Smooth muscle cell (in vitro differentiated cells): ENCODE measurements at regions not wholly inside any gene's neighbourhood (a gene's known extent, or its start where the extent isn't known, plus 50 kb on each side); places are given as distances from the start of the nearest gene placed in this dataset.
"Not testable (repeated sequence)": the region's sequence is repeated elsewhere in the genome, so short reads cannot be mapped to it uniquely, and the experiment has no call there.

ENCODE experiments used
- DNase-seq: peaks from one replicate; lab custom pipeline; 2025; ENCODE audit not compliant: unreplicated experiment; lab: John Stamatoyannopoulos, UW
- H2AFZ ChIP-seq: fragments of 200-600 bp; sonication (generic); 2 replicates; pipeline ENCODE4 v1.6.0; 2016; ENCODE audit warnings: antibody characterized with exemption, low read depth, mild to moderate bottlenecking
- H3F3A ChIP-seq: fragments of 200-600 bp; sonication (generic); 2 replicates; pipeline ENCODE4 v1.6.0; 2017; ENCODE audit warnings: antibody characterized with exemption, low read depth
- H3K27ac ChIP-seq: fragments of 200-600 bp; sonication (generic); 2 replicates; pipeline ENCODE4 v1.5.1; 2016; ENCODE audit warnings: low read depth, mild to moderate bottlenecking
- H3K27me3 ChIP-seq: fragments of 200-600 bp; sonication (generic); 2 replicates; pipeline ENCODE4 v1.6.1; 2016; ENCODE audit warnings: low read depth, mild to moderate bottlenecking
- H3K36me3 ChIP-seq: fragments of 200-600 bp; sonication (generic); 2 replicates; pipeline ENCODE4 v1.5.1; 2016; ENCODE audit warnings: low read depth
- H3K4me1 ChIP-seq: fragments of 200-600 bp; sonication (generic); 2 replicates; pipeline ENCODE4 v1.5.1; 2016; ENCODE audit warnings: low read depth
- H3K4me2 ChIP-seq: fragments of 200-600 bp; sonication (generic); 2 replicates; pipeline ENCODE4 v1.6.0; 2016; ENCODE audit warnings: mild to moderate bottlenecking
- H3K4me3 ChIP-seq: fragments of 200-600 bp; sonication (generic); 2 replicates; pipeline ENCODE4 v1.5.1; 2016; ENCODE audit warnings: mild to moderate bottlenecking
- H3K79me2 ChIP-seq: fragments of 200-600 bp; sonication (generic); 2 replicates; pipeline ENCODE4 v1.6.0; 2016; ENCODE audit warnings: low read depth, mild to moderate bottlenecking
- H3K9ac ChIP-seq: fragments of 200-600 bp; sonication (generic); 2 replicates; pipeline ENCODE4 v1.6.0; 2016; ENCODE audit warnings: low read depth
- H3K9me3 ChIP-seq: fragments of 200-600 bp; sonication (generic); replicated peaks from 2 replicates; pipeline ENCODE4 v1.5.1; 2016; ENCODE audit warnings: low read depth
- H4K20me1 ChIP-seq: fragments of 200-600 bp; sonication (generic); 2 replicates; pipeline ENCODE4 v1.6.0; 2016; ENCODE audit warnings: low read depth
- WGBS: methylation state at CpG from one replicate; pipeline ENCODE4 v1.1.7; 2016; ENCODE audit warnings: low lambda C conversion rate; 5-methylcytosine and 5-hydroxymethylcytosine counted together
- TF ChIP-seq, protein P1 (sequence below): fragments of 200-600 bp; sonication (generic); IDR thresholded peaks from 2 replicates; pipeline ENCODE4 v1.5.1; 2017; ENCODE audit warnings: borderline replicate concordance, mild to moderate bottlenecking, antibody characterized with exemption; ENCODE audit not compliant: insufficient read depth, poor library complexity, severe bottlenecking

DNA sequence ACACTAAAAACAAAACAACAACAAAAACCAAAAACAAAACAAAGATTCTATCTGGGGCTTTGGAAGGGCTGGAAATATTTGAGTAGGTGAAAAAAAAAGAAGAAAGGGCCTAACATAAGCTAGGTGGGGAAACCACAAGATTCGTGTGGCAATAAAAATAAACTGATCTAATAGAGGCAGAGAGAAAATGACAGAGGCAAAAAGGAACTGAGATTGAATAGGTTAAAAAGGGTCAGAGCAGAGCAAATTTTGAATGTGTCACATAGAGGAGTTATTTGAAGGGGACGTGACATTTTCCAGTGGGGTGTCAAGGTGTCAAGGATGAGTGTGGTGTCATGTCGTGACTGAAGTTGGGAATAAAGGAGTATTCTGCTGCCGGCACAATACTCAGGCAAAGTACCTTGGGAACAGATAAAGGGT is 65.2 kb upstream of the RALGPS2 start:
- Histone ChIP-seq H3F3A (no peaks in the 10 kb centered on the region), H3K9ac (no peak overlapping the region), H4K20me1 (no peaks in the 10 kb centered on the region), H3K4me1 (no peaks in the 10 kb centered on the region), H3K27me3 (no peaks in the 10 kb centered on the region), H3K27ac (no peak overlapping the region), H3K36me3 (no peaks in the 10 kb centered on the region), H3K79me2 (no peaks in the 10 kb centered on the region), H3K4me2 (no peak overlapping the region), H3K9me3 (no peaks in the 10 kb centered on the region), H2AFZ (no peak overlapping the region), H3K4me3 (no peak overlapping the region)
- TF ChIP-seq, protein P1, sequence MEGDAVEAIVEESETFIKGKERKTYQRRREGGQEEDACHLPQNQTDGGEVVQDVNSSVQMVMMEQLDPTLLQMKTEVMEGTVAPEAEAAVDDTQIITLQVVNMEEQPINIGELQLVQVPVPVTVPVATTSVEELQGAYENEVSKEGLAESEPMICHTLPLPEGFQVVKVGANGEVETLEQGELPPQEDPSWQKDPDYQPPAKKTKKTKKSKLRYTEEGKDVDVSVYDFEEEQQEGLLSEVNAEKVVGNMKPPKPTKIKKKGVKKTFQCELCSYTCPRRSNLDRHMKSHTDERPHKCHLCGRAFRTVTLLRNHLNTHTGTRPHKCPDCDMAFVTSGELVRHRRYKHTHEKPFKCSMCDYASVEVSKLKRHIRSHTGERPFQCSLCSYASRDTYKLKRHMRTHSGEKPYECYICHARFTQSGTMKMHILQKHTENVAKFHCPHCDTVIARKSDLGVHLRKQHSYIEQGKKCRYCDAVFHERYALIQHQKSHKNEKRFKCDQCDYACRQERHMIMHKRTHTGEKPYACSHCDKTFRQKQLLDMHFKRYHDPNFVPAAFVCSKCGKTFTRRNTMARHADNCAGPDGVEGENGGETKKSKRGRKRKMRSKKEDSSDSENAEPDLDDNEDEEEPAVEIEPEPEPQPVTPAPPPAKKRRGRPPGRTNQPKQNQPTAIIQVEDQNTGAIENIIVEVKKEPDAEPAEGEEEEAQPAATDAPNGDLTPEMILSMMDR: no peak
- WGBS: 90% methylated on average over 4 of the region's 4 CpGs
- no peak for DNase-seq

DNA sequence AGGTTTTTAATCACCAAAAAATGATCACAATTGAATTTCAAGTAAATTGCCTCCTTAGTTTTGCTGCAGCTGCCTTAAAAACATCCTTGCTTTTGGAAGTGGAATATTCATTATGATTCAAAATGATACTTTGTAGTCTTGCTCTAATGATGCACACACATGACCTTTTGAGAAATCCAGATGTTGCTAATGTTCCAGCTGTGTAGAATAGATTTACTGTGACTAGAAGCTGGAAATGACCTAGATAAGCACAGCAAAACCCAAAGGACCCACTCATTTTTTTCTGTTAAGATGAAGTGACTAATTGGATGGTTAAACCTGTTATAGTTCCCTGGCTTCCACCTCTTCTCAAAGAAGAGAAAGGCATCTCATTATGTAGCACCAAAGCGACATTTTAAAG is 64.6 kb upstream of the RALGPS2 start:
- Histone ChIP-seq H3K9ac (no peak overlapping the region), H3K9me3 (no peaks in the 10 kb centered on the region), H3K79me2 (no peaks in the 10 kb centered on the region), H3F3A (no peaks in the 10 kb centered on the region), H3K4me2 (no peak overlapping the region), H3K36me3 (no peaks in the 10 kb centered on the region), H3K4me3 (no peak overlapping the region), H3K27me3 (no peaks in the 10 kb centered on the region), H3K27ac (no peak overlapping the region), H4K20me1 (no peaks in the 10 kb centered on the region), H2AFZ (no peak overlapping the region), H3K4me1 (no peaks in the 10 kb centered on the region)
- TF ChIP-seq, protein P1: no peak
- DNase-seq: no peak
- WGBS: 95% methylated on average over 1 of the region's 1 CpG

DNA sequence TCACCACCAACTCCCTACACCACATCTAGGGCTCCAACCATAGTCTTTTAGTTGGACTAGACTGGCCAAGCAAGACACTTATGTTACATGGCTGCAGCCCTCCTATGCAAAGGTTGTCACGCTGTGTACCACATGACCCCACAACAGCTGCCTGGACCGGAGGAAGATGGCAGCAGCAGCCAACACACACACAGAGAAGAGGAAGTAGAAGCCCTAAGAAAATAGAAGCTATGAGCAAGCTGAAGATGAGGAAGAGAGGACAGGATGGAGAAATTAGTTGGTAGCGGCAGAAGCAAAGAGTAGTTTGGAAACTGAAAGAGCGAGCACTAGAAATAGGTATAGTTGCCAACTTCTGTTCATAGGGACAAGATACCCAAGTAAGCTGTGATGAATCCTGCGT is 60.8 kb upstream of the RALGPS2 start:
- H3K4me2 ChIP-seq: no peak overlapping the region
- no peaks in the 10 kb centered on the region for H3F3A ChIP-seq
- no peak overlapping the region for H2AFZ ChIP-seq
- H4K20me1 ChIP-seq: no peaks in the 10 kb centered on the region
- H3K36me3 ChIP-seq: no peaks in the 10 kb centered on the region
- no peaks in the 10 kb centered on the region for H3K4me1 ChIP-seq
- TF ChIP-seq, protein P1: no peak
- no peaks in the 10 kb centered on the region for H3K79me2 ChIP-seq
- H3K4me3 ChIP-seq: no peak overlapping the region
- H3K27me3 ChIP-seq: no peaks in the 10 kb centered on the region
- no peaks in the 10 kb centered on the region for H3K9me3 ChIP-seq
- WGBS: 86% methylated on average over 5 of the region's 5 CpGs
- no peak overlapping the region for H3K27ac ChIP-seq
- no peak for DNase-seq
- H3K9ac ChIP-seq: no peak overlapping the region

DNA sequence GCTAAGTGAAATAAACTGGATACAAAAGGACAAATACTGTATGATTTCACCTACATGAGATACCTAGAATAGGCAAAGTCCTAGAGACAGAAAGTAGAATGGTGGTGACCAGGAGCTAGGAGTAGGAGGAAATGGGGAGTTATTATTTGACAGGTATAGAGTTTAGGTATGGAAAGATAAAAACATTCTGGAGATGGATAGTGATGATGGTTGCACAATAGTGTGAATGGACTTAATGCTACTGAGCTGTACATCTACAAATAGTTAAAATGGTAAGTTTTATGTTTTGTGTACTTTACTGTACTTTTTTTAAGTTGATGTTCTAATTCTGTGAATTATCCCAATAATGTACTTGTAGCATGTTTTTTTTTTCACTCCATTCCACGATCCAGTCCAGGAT is 59.5 kb upstream of the RALGPS2 start:
- 83% methylated on average over 1 of the region's 1 CpG for WGBS
- Histone ChIP-seq H3K4me2 (no peak overlapping the region), H4K20me1 (no peaks in the 10 kb centered on the region), H3F3A (no peaks in the 10 kb centered on the region), H3K4me1 (no peaks in the 10 kb centered on the region), H2AFZ (no peak overlapping the region), H3K9me3 (no peaks in the 10 kb centered on the region), H3K27me3 (no peaks in the 10 kb centered on the region), H3K9ac (no peak overlapping the region), H3K36me3 (no peaks in the 10 kb centered on the region), H3K79me2 (no peaks in the 10 kb centered on the region), H3K27ac (no peak overlapping the region), H3K4me3 (no peak overlapping the region)
- no peak for DNase-seq
- TF ChIP-seq, protein P1: no peak

DNA sequence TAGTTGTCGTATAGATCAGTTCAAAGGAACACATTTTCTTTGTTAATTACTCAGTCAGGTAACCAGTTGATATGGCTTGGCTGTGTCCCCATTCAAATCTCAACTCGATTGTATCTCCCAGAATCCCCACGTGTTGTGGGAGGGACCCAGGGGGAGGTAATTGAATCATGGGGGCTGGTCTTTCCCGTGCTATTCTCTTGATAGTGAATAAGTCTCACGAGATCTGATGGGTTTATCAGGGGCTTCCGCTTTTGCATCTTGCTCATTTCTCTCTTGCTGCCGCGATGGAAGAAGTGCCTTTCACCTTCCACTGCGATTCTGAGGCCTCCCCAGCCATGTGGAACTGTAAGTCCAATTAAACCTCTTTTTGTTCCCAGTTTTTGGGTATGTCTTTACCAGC is 58.2 kb upstream of the RALGPS2 start:
- not testable (repeated sequence) for H3K4me1 ChIP-seq, H3K27ac ChIP-seq, H4K20me1 ChIP-seq, DNase-seq, H2AFZ ChIP-seq, H3K27me3 ChIP-seq, H3K36me3 ChIP-seq, H3K9me3 ChIP-seq, H3F3A ChIP-seq, H3K4me3 ChIP-seq, H3K79me2 ChIP-seq, H3K4me2 ChIP-seq, H3K9ac ChIP-seq
- WGBS: 86% methylated on average over 9 of the region's 9 CpGs
